ENCODE measurements at regions not wholly inside any gene's neighbourhood (a gene's known extent, or its start where the extent isn't known, plus 50 kb on each side); places are given as distances from the start of the nearest gene placed in this dataset.

- DNase-seq (ENCODE audit: extremely low read depth, low read depth): peak; percentile 75
- TF ChIP-seq, protein P1, sequence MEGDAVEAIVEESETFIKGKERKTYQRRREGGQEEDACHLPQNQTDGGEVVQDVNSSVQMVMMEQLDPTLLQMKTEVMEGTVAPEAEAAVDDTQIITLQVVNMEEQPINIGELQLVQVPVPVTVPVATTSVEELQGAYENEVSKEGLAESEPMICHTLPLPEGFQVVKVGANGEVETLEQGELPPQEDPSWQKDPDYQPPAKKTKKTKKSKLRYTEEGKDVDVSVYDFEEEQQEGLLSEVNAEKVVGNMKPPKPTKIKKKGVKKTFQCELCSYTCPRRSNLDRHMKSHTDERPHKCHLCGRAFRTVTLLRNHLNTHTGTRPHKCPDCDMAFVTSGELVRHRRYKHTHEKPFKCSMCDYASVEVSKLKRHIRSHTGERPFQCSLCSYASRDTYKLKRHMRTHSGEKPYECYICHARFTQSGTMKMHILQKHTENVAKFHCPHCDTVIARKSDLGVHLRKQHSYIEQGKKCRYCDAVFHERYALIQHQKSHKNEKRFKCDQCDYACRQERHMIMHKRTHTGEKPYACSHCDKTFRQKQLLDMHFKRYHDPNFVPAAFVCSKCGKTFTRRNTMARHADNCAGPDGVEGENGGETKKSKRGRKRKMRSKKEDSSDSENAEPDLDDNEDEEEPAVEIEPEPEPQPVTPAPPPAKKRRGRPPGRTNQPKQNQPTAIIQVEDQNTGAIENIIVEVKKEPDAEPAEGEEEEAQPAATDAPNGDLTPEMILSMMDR (IDR thresholded peaks at IDR 0.05; ENCODE audit: low read depth, low read length): no peak
Measured at GRCh38 chr14:100664841-100665510, 61.7 kb upstream of the DLK1 start.

DNA sequence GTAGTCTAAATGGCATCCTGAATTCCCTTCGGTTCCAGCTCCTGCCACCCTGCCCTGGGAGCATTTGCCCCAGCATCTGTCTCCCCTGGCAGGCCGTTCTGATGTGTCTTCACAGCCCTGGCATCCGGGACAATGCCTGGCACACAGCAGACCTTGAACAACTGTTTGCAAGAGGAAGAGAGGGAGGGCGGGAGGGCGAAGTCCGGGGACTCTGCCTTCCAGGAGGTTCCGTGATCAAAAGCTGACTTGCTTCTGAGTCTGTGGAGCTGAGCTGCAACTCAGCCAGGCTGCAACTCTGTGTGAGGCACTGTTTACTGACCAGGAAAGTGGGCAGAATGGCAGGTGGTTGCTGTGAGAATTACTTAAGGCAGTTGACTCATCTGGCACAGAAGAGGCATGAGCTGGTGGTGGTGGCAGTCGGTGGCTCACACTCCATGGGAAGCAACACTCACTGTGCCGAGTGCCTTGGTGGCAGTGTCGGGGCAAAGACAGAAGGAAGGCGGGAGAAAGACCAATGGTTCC lies 61.1 kb upstream of the DLK1 start:
- TF ChIP-seq, protein P1 (IDR thresholded peaks at IDR 0.05; ENCODE audit: low read depth, low read length): no peak
- no peak for DNase-seq (ENCODE audit: extremely low read depth, low read depth)

DNA sequence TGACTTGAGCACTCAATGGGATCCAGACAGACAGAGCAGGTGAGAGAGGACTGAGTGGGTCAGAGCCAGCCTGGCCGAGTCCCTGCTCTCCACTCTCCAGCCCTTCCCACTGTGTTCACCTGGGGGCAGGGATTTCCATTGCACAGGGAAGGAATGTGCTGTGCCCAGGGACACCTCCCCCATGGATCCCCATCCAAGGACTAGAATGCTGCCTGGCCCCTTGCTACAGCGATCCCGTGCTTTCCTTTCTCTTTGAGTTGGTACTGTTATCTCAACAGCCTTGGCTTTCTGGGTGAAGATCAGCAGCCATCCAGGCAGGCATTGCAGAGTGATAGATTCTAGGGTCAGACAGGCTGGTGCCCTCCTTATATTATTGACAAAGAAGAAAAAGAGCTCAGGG lies 60.3 kb upstream of the DLK1 start:
- TF ChIP-seq, protein P1 (IDR thresholded peaks at IDR 0.05; ENCODE audit: low read depth, low read length): no peak
- DNase-seq (ENCODE audit: extremely low read depth, low read depth): no peak

DNA sequence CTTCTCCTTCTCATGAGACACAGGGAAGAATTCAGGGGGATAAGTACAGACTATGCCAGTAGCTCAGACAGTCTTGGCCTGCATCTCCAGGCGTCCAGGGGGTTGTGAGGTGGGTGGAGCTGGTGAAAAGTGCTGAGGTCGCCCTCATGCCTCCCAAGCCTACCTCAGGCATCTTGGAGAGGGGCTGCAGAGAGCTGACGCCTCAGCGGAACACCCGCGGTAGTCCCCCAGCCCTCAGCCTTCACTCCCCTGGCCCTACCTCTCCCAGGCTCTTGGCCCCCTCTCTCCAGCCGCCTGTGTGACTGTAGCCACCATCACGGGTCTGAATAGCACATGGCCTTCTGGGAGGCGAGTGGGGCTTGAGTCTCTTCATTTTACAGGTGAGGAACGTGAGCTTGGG lies 59.8 kb upstream of the DLK1 start:
- no peak for DNase-seq (ENCODE audit: extremely low read depth, low read depth)
- TF ChIP-seq, protein P1 (IDR thresholded peaks at IDR 0.05; ENCODE audit: low read depth, low read length): no peak

- DNase-seq (ENCODE audit: extremely low read depth, low read depth): no peak
- TF ChIP-seq, protein P1 (IDR thresholded peaks at IDR 0.05; ENCODE audit: low read depth, low read length): no peak
Measured at GRCh38 chr14:100667656-100668055, 59.0 kb upstream of the DLK1 start.

- TF ChIP-seq, protein P1 (IDR thresholded peaks at IDR 0.05; ENCODE audit: low read depth, low read length): no peak
- no peak for DNase-seq (ENCODE audit: extremely low read depth, low read depth)
Measured at GRCh38 chr14:100668352-100668751, 58.3 kb upstream of the DLK1 start.

DNA sequence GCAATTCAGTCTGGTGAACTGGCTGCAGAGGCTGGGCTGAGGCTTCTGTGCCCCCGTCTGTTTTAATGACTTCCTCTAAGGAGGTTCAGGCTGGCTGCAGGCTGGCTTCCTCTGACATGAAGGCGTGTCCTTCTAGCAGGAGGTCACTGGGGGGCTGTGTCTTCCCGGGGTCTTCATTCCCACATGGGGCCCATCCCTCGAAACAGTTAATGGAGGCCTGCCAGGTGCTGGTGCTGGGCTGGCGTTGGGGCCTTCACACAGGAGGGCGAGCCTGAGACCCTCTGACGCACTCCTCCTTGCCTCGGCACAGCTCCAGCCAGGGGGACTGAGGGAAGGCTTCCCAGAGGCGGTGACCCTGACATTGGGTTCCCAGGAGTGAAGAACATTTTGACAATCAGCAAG lies 57.7 kb upstream of the DLK1 start:
- no peak for DNase-seq (ENCODE audit: extremely low read depth, low read depth)
- TF ChIP-seq, protein P1 (IDR thresholded peaks at IDR 0.05; ENCODE audit: low read depth, low read length): no peak

Measured in AG09319 (cell line).